Vagina (tissue), 2 donors: ENCODE measurements at regions not wholly inside any gene's neighbourhood (a gene's known extent, or its start where the extent isn't known, plus 50 kb on each side); places are given as distances from the start of the nearest gene placed in this dataset.

Experiments used
- POLR2AphosphoS5 ChIP-seq, 2 donors: sonication (generic); formaldehyde crosslinking; IDR thresholded peaks; one replicate each; pipeline ENCODE4 v1.9.0; 2017; ENCODE audit warnings: antibody characterized with exemption in 2 of 2, mild to moderate bottlenecking in 2 of 2, low read depth in 1 of 2; ENCODE audit not compliant: insufficient read depth in 1 of 2
- TF ChIP-seq, protein P1 (sequence below), 3 experiments: fragments of 450-650 bp in 2 of 3; fragments of 200-600 bp in 1 of 3; sonication (generic) in 1 of 3; IDR thresholded peaks; one replicate each; pipeline ENCODE4 v1.5.1; 2017 to 2019; ENCODE audit warnings: antibody characterized with exemption in 3 of 3, mild to moderate bottlenecking in 2 of 3, moderate library complexity in 2 of 3

DNA sequence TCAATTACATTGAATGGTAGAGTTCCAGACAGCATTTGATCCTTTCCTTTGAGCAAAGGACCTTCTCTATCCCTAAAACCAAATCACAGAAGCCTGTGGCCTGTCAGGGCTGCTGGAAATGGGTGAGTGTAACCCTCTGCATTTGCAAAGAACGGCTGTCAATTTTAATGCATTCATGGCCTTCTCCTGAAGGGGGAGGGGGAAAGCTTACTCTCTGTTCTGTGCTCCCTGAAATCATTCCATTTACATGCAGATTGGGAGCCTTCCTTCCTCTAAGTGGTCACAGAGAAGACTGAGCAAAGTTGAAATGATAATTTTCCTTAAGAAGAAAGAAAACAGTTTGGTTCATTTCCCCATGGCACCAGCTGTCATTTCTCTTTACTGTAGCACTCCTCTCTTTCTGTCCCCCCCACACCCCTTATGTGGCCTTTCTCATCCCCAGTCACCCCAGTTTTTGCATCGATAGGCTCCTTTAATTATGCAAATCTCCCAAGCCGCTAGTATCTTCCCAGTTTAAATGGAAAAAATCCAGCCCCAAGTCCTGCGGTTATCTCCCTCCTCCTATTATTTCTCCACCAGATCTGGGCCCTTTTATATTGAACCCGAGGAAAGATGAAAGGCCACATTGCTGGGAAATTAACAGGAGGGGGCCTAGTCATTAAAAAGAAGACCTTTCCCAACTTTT is 109.4 kb upstream of the KIRREL3 start:
- TF ChIP-seq, protein P1, sequence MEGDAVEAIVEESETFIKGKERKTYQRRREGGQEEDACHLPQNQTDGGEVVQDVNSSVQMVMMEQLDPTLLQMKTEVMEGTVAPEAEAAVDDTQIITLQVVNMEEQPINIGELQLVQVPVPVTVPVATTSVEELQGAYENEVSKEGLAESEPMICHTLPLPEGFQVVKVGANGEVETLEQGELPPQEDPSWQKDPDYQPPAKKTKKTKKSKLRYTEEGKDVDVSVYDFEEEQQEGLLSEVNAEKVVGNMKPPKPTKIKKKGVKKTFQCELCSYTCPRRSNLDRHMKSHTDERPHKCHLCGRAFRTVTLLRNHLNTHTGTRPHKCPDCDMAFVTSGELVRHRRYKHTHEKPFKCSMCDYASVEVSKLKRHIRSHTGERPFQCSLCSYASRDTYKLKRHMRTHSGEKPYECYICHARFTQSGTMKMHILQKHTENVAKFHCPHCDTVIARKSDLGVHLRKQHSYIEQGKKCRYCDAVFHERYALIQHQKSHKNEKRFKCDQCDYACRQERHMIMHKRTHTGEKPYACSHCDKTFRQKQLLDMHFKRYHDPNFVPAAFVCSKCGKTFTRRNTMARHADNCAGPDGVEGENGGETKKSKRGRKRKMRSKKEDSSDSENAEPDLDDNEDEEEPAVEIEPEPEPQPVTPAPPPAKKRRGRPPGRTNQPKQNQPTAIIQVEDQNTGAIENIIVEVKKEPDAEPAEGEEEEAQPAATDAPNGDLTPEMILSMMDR (IDR thresholded peaks at IDR 0.05): no peak
- TF ChIP-seq POLR2AphosphoS5 (IDR thresholded peaks at IDR 0.05; ENCODE audit: insufficient read depth in 1 of 2, low read depth in 1 of 2): no peak
